ENCODE measurements at regions not wholly inside any gene's neighbourhood (a gene's known extent, or its start where the extent isn't known, plus 50 kb on each side); places are given as distances from the start of the nearest gene placed in this dataset.

DNA sequence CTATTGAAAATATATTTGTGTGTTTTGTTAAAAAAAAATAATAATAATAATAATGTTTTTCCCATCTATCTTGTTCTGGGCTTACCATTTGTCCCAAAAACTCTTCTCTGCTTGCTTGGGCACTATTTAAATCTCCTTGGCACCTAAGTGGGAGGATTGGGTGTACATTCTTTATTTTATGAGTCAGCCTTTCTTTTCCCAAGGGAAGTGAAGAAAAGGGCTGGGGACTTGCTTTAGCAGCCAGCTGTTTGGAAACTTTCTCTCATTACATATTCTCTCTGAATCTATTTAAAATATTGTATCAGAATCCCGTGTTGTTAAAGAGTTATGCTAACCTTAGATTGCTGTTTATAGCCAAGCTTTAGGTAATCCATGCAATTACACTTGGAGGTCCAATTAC is 2332.4 kb downstream of the ARAP2 start:
- TF ChIP-seq, protein P1, sequence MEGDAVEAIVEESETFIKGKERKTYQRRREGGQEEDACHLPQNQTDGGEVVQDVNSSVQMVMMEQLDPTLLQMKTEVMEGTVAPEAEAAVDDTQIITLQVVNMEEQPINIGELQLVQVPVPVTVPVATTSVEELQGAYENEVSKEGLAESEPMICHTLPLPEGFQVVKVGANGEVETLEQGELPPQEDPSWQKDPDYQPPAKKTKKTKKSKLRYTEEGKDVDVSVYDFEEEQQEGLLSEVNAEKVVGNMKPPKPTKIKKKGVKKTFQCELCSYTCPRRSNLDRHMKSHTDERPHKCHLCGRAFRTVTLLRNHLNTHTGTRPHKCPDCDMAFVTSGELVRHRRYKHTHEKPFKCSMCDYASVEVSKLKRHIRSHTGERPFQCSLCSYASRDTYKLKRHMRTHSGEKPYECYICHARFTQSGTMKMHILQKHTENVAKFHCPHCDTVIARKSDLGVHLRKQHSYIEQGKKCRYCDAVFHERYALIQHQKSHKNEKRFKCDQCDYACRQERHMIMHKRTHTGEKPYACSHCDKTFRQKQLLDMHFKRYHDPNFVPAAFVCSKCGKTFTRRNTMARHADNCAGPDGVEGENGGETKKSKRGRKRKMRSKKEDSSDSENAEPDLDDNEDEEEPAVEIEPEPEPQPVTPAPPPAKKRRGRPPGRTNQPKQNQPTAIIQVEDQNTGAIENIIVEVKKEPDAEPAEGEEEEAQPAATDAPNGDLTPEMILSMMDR (IDR thresholded peaks at IDR 0.05; ENCODE audit: low read depth, low read length) = no peak
- H3K4me3 ChIP-seq = no peak overlapping the region
- no peak overlapping the region for H3K27ac ChIP-seq
- H3K9me3 ChIP-seq (ENCODE audit: low read depth) = peaks cover 3% of the 10 kb centered on the region
- DNase-seq (ENCODE audit: low read depth in 1 of 2, low spot score in 1 of 2) = no peak
- no peaks in the 10 kb centered on the region for H3K27me3 ChIP-seq
- no peaks in the 10 kb centered on the region for H3K4me1 ChIP-seq (ENCODE audit: low read depth)
- no peaks in the 10 kb centered on the region for H3K36me3 ChIP-seq

DNA sequence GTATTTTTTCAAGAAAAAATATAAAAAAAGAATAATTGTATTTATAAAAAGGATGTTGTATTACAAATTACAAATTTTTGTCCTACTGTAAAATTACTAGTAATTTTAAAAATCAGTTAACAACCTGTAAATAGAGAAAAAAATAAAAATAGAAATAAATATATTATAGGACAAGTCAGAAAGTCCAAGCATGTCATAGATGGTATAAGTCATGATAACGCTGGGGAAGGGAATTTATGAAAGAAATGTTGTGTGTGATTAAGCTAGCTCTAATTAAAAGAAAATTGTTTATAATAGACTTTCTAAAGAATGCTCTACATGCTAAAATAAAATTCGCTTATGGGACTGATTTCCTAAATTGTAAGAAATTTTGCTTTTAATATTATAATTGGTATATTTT is 2329.9 kb downstream of the ARAP2 start:
- TF ChIP-seq, protein P1 (IDR thresholded peaks at IDR 0.05; ENCODE audit: low read depth, low read length) = no peak

DNA sequence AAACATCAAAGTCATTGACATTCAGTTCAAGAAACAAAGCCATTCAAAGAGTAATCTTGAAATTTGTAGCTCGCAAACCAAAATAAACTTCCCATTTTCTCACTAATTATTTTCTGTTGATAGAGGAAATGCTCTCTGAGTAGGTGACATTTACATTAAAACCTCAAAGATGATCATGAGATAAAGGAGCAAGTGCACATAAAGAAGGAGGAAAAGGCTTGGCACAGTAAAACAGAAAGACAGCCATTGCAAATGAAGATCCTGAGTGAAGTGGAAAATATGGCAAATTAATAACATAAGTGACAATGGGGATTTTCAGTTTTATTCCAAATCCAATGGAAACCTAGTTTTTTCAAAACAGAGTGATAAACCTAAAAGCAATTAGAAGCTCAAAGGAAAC is 2320.8 kb downstream of the ARAP2 start:
- Histone ChIP-seq H3K27ac (no peak overlapping the region), H3K4me1 (ENCODE audit: low read depth) (no peaks in the 10 kb centered on the region), H3K36me3 (no peaks in the 10 kb centered on the region), H3K9me3 (ENCODE audit: low read depth) (no peaks in the 10 kb centered on the region), H3K27me3 (no peaks in the 10 kb centered on the region), H3K4me3 (no peak overlapping the region)
- TF ChIP-seq, protein P1 (IDR thresholded peaks at IDR 0.05; ENCODE audit: low read depth, low read length) = no peak
- no peak for DNase-seq (ENCODE audit: low read depth in 1 of 2, low spot score in 1 of 2)

More for the DNA sequence above, 2329.9 kb downstream of the ARAP2 start:
- Histone ChIP-seq H3K4me3 (no peak overlapping the region), H3K4me1 (ENCODE audit: low read depth) (no peaks in the 10 kb centered on the region), H3K36me3 (no peaks in the 10 kb centered on the region), H3K27ac (no peak overlapping the region), H3K9me3 (ENCODE audit: low read depth) (peaks cover 3% of the 10 kb centered on the region), H3K27me3 (no peaks in the 10 kb centered on the region)
- no peak for DNase-seq (ENCODE audit: low read depth in 1 of 2, low spot score in 1 of 2)

DNA sequence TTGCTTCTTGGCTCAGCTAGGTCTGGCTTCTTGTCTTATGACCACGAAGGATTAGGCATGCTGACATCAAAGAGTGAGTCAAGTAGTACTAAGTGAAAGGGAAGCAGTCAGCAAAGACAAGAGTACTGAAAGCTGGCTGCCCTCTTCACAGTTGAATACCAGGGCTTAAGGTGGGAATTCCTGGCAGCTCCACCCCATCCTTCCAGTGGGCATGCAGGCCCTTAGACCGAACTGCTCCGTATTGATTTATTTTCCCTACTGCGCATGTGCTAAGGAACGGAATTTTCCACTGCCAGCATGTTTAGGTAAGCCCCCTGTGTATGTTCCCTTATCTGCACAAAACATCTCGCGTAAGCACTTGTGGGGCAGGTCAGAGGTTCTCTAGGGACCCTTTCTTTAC is 2320.1 kb downstream of the ARAP2 start:
- Histone ChIP-seq H3K4me1 (ENCODE audit: low read depth) (no peaks in the 10 kb centered on the region), H3K9me3 (ENCODE audit: low read depth) (no peaks in the 10 kb centered on the region), H3K27ac (no peak overlapping the region), H3K36me3 (no peaks in the 10 kb centered on the region), H3K27me3 (no peaks in the 10 kb centered on the region), H3K4me3 (no peak overlapping the region)
- TF ChIP-seq, protein P1 (IDR thresholded peaks at IDR 0.05; ENCODE audit: low read depth, low read length) = no peak
- peak; percentile 30 to 50 for DNase-seq (ENCODE audit: low read depth in 1 of 2, low spot score in 1 of 2)

DNA sequence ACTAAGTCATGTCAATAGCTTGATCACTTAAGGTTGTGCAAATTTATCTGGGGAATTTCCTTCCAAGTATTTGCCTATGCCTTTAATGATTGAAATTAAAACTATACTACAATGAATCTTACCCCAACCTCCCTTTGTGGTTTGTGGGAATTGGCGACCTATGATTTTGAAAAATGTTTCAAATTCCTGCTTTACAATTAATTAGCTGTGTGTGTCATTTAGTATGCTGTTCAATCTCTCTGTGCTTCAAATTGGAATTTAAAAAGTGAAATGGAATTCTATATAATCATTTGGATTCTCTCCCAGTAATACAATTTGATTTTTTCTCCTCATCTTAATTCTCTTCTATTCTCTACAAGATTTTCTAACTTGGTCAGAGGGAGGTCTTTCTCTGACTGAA is 2319.5 kb downstream of the ARAP2 start:
- Histone ChIP-seq H3K27ac (no peak overlapping the region), H3K36me3 (no peaks in the 10 kb centered on the region), H3K4me1 (ENCODE audit: low read depth) (no peaks in the 10 kb centered on the region), H3K9me3 (ENCODE audit: low read depth) (no peaks in the 10 kb centered on the region), H3K27me3 (no peaks in the 10 kb centered on the region), H3K4me3 (no peak overlapping the region)
- TF ChIP-seq, protein P1 (IDR thresholded peaks at IDR 0.05; ENCODE audit: low read depth, low read length) = no peak
- DNase-seq (ENCODE audit: low read depth in 1 of 2, low spot score in 1 of 2) = no peak

DNA sequence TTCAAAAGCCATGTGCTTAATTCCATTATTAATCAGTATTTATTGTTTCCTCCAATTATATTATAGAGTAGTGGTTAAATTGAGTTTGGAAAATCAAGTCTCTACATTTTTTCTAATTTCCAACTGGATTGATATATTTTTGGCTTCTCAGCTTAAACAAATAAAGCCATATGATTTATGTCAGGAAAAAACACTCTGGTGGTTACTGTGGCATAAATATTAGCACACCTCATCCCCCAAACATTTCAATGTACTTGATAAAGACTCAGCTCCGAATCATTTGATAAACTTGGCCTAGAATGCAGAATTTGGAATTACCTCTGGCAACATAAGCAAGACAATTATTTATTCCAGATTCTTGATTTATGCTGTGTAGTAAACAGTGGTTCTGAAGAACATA is 2313.8 kb downstream of the ARAP2 start:
- H3K36me3 ChIP-seq = no peaks in the 10 kb centered on the region
- TF ChIP-seq, protein P1 (IDR thresholded peaks at IDR 0.05; ENCODE audit: low read depth, low read length) = no peak
- no peaks in the 10 kb centered on the region for H3K27me3 ChIP-seq
- H3K27ac ChIP-seq = no peak overlapping the region
- peak in 1 of 2 donors; percentile 13 for DNase-seq (ENCODE audit: low read depth in 1 of 2, low spot score in 1 of 2)
- no peak overlapping the region for H3K4me3 ChIP-seq
- no peaks in the 10 kb centered on the region for H3K9me3 ChIP-seq (ENCODE audit: low read depth)
- no peaks in the 10 kb centered on the region for H3K4me1 ChIP-seq (ENCODE audit: low read depth)
